Large intestine (tissue), 3 donors: ENCODE measurements at regions not wholly inside any gene's neighbourhood (a gene's known extent, or its start where the extent isn't known, plus 50 kb on each side); places are given as distances from the start of the nearest gene placed in this dataset.
"Not testable (repeated sequence)": the region's sequence is repeated elsewhere in the genome, so short reads cannot be mapped to it uniquely, and the experiment has no call there.

ENCODE experiments used
- DNase-seq, 2 donors: peaks; one replicate each; pipeline versions ENCODE4 v3.0.0 to v3.0.0-alpha.2; 2013
- H3K27ac ChIP-seq: one replicate; pipeline ENCODE4 v1.5.1; 2013; ENCODE audit warnings: low read length
- H3K27me3 ChIP-seq: 2 replicates; pipeline ENCODE4 v1.6.1; 2013; ENCODE audit warnings: low read length; ENCODE audit not compliant: control insufficient read depth, insufficient read depth
- H3K36me3 ChIP-seq: 2 replicates; pipeline ENCODE4 v1.6.1; 2013; ENCODE audit warnings: low read length; ENCODE audit not compliant: control insufficient read depth, insufficient read depth
- H3K4me1 ChIP-seq: one replicate; pipeline ENCODE4 v1.6.1; 2013; ENCODE audit warnings: low read length; ENCODE audit not compliant: control insufficient read depth, insufficient read depth
- H3K4me3 ChIP-seq: one replicate; pipeline ENCODE4 v1.5.1; 2013; ENCODE audit warnings: low read length
- H3K9me3 ChIP-seq: one replicate; pipeline ENCODE4 v1.6.1; 2013; ENCODE audit warnings: mild to moderate bottlenecking, low read depth, low read length, moderate library complexity; ENCODE audit not compliant: control insufficient read depth
- WGBS: methylation state at CpG from one replicate; pipeline ENCODE4 v1.1.5; 2013; ENCODE audit warnings: low lambda C conversion rate; ENCODE audit not compliant: insufficient coverage; 5-methylcytosine and 5-hydroxymethylcytosine counted together

GRCh38 chr17:53765609-53766008 lies 57.1 kb upstream of the KIF2B start:
- WGBS, result 93% methylated on average over 1 of the region's 1 CpG
- Histone ChIP-seq H3K27ac (no peak overlapping the region), H3K27me3 (no peaks in the 10 kb centered on the region), H3K4me3 (no peak overlapping the region), H3K36me3 (no peaks in the 10 kb centered on the region), H3K9me3 (no peaks in the 10 kb centered on the region), H3K4me1 (no peaks in the 10 kb centered on the region)
- DNase-seq, result no peak

GRCh38 chr17:53765129-53765528 lies 57.6 kb upstream of the KIF2B start:
- WGBS, result no CpG with 5 or more reads among the region's 2 CpGs
- DNase-seq, result no peak
- Histone ChIP-seq H3K36me3 (no peaks in the 10 kb centered on the region), H3K9me3 (no peaks in the 10 kb centered on the region), H3K4me3 (no peak overlapping the region), H3K27me3 (no peaks in the 10 kb centered on the region), H3K27ac (no peak overlapping the region), H3K4me1 (no peaks in the 10 kb centered on the region)

- no peaks in the 10 kb centered on the region for H3K4me1 ChIP-seq
- no CpG with 5 or more reads among the region's 22 CpGs for WGBS
- H3K36me3 ChIP-seq, result no peaks in the 10 kb centered on the region
- DNase-seq, result no peak
- H3K4me3 ChIP-seq, result no peak overlapping the region
- peaks cover 8% of the 10 kb centered on the region for H3K9me3 ChIP-seq
- H3K27ac ChIP-seq, result no peak overlapping the region
- no peaks in the 10 kb centered on the region for H3K27me3 ChIP-seq
Observed at GRCh38 chr17:53757559-53757958, 65.2 kb upstream of the KIF2B start.

- WGBS, result no CpG with 5 or more reads among the region's 20 CpGs
- H3K9me3 ChIP-seq, H3K36me3 ChIP-seq, H3K27me3 ChIP-seq, H3K4me3 ChIP-seq, DNase-seq, H3K4me1 ChIP-seq, H3K27ac ChIP-seq: not testable (repeated sequence)
Observed at GRCh38 chr17:53757116-53757515, 65.6 kb upstream of the KIF2B start.

- Histone ChIP-seq H3K27me3 (no peaks in the 10 kb centered on the region), H3K4me1 (no peaks in the 10 kb centered on the region), H3K4me3 (no peak overlapping the region), H3K36me3 (no peaks in the 10 kb centered on the region), H3K27ac (no peak overlapping the region), H3K9me3 (no peaks in the 10 kb centered on the region)
- DNase-seq, result no peak
- no CpG with 5 or more reads among the region's 1 CpG for WGBS
Observed at GRCh38 chr17:53749178-53749577, 73.5 kb upstream of the KIF2B start.

GRCh38 chr17:53748159-53748820 lies 74.4 kb upstream of the KIF2B start:
- DNase-seq, H3K27ac ChIP-seq, H3K36me3 ChIP-seq, H3K27me3 ChIP-seq, H3K9me3 ChIP-seq, H3K4me1 ChIP-seq, H3K4me3 ChIP-seq: not testable (repeated sequence)
- no CpG with 5 or more reads among the region's 11 CpGs for WGBS

- DNase-seq, result no peak
- no peak overlapping the region for H3K27ac ChIP-seq
- no peaks in the 10 kb centered on the region for H3K9me3 ChIP-seq
- WGBS, result 88% methylated on average over 1 of the region's 1 CpG
- H3K27me3 ChIP-seq, result no peaks in the 10 kb centered on the region
- no peaks in the 10 kb centered on the region for H3K36me3 ChIP-seq
- no peak overlapping the region for H3K4me3 ChIP-seq
- H3K4me1 ChIP-seq, result no peaks in the 10 kb centered on the region
Observed at GRCh38 chr17:53740312-53740711, 82.4 kb upstream of the KIF2B start.

GRCh38 chr17:53736516-53737240 lies 86.0 kb upstream of the KIF2B start:
- WGBS, result no CpG with 5 or more reads among the region's 5 CpGs
- Histone ChIP-seq H3K4me1 (no peaks in the 10 kb centered on the region), H3K27me3 (no peaks in the 10 kb centered on the region), H3K27ac (no peak overlapping the region), H3K9me3 (no peaks in the 10 kb centered on the region), H3K4me3 (no peak overlapping the region), H3K36me3 (no peaks in the 10 kb centered on the region)
- no peak for DNase-seq

GRCh38 chr17:53724726-53725125 lies 98.0 kb upstream of the KIF2B start:
- DNase-seq, result no peak
- H3K27ac ChIP-seq, result no peak overlapping the region
- no peaks in the 10 kb centered on the region for H3K36me3 ChIP-seq
- no peak overlapping the region for H3K4me3 ChIP-seq
- no peaks in the 10 kb centered on the region for H3K27me3 ChIP-seq
- no peaks in the 10 kb centered on the region for H3K9me3 ChIP-seq
- no peaks in the 10 kb centered on the region for H3K4me1 ChIP-seq
- no CpG with 5 or more reads among the region's 1 CpG for whole genome bisulfite sequencing

- no peaks in the 10 kb centered on the region for H3K9me3 ChIP-seq
- no CpG with 5 or more reads among the region's 2 CpGs for WGBS
- H3K4me3 ChIP-seq, result no peak overlapping the region
- no peak for DNase-seq
- no peaks in the 10 kb centered on the region for H3K36me3 ChIP-seq
- H3K27ac ChIP-seq, result no peak overlapping the region
- no peaks in the 10 kb centered on the region for H3K27me3 ChIP-seq
- H3K4me1 ChIP-seq, result no peaks in the 10 kb centered on the region
Observed at GRCh38 chr17:53722407-53722806, 100.3 kb upstream of the KIF2B start.

GRCh38 chr17:53721101-53721500 lies 101.6 kb upstream of the KIF2B start:
- no peak for DNase-seq
- 70% methylated on average over 2 of the region's 2 CpGs for WGBS
- H3K4me3 ChIP-seq, result no peak overlapping the region
- H3K4me1 ChIP-seq, result no peaks in the 10 kb centered on the region
- no peaks in the 10 kb centered on the region for H3K9me3 ChIP-seq
- H3K36me3 ChIP-seq, result no peaks in the 10 kb centered on the region
- H3K27me3 ChIP-seq, result no peaks in the 10 kb centered on the region
- H3K27ac ChIP-seq, result no peak overlapping the region
